Right atrium auricular region (tissue), 2 donors: ENCODE measurements at regions not wholly inside any gene's neighbourhood (a gene's known extent, or its start where the extent isn't known, plus 50 kb on each side); places are given as distances from the start of the nearest gene placed in this dataset.
"Not testable (repeated sequence)": the region's sequence is repeated elsewhere in the genome, so short reads cannot be mapped to it uniquely, and the experiment has no call there.

Source experiments
- DNase-seq: peaks from one replicate; pipeline ENCODE4 v3.0.0-alpha.2; 2019; ENCODE audit warnings: low spot score
- H3K27ac ChIP-seq, 2 donors: fragments of 200-600 bp; sonication (generic); 1 replicate in 1 of 2; 2 replicates in 1 of 2; pipeline ENCODE4 v1.5.1; 2016 to 2019
- H3K27me3 ChIP-seq, 2 donors: fragments of 200-600 bp; sonication (generic); one replicate each; pipeline versions ENCODE4 v1.5.1 to v1.6.0; 2017 to 2019
- H3K36me3 ChIP-seq: fragments of 200-600 bp; sonication (generic); one replicate; pipeline ENCODE4 v1.5.1; 2016
- H3K4me1 ChIP-seq, 2 donors: fragments of 200-600 bp; sonication (generic); one replicate each; pipeline versions ENCODE4 v1.5.1 to v1.6.0; 2017 to 2019
- H3K4me3 ChIP-seq, 2 donors: fragments of 200-600 bp; sonication (generic); 1 replicate in 1 of 2; 2 replicates in 1 of 2; pipeline ENCODE4 v1.5.1; 2017 to 2019; ENCODE audit warnings: mild to moderate bottlenecking in 1 of 2, moderate library complexity in 1 of 2
- H3K9me3 ChIP-seq, 2 donors: fragments of 200-600 bp; sonication (generic); one replicate each; pipeline ENCODE4 v1.5.1; 2019
- TF ChIP-seq, protein P1 (sequence below), 2 donors: fragments of 200-600 bp; sonication (generic); IDR thresholded peaks; one replicate each; pipeline ENCODE4 v1.5.1; 2019; ENCODE audit warnings: antibody characterized with exemption in 2 of 2

- Histone ChIP-seq H3K36me3 (no peaks in the 10 kb centered on the region), H3K4me1 (peaks cover 0 to 14% of the 10 kb centered on the region in 2 donors), H3K4me3 (no peak overlapping the region), H3K27ac (no peak overlapping the region), H3K27me3 (no peaks in the 10 kb centered on the region), H3K9me3 (no peaks in the 10 kb centered on the region)
- DNase-seq: no peak
- TF ChIP-seq, protein P1, sequence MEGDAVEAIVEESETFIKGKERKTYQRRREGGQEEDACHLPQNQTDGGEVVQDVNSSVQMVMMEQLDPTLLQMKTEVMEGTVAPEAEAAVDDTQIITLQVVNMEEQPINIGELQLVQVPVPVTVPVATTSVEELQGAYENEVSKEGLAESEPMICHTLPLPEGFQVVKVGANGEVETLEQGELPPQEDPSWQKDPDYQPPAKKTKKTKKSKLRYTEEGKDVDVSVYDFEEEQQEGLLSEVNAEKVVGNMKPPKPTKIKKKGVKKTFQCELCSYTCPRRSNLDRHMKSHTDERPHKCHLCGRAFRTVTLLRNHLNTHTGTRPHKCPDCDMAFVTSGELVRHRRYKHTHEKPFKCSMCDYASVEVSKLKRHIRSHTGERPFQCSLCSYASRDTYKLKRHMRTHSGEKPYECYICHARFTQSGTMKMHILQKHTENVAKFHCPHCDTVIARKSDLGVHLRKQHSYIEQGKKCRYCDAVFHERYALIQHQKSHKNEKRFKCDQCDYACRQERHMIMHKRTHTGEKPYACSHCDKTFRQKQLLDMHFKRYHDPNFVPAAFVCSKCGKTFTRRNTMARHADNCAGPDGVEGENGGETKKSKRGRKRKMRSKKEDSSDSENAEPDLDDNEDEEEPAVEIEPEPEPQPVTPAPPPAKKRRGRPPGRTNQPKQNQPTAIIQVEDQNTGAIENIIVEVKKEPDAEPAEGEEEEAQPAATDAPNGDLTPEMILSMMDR (IDR thresholded peaks at IDR 0.05): no peak
Measured at GRCh38 chr2:38145236-38145635, 69.3 kb upstream of the CYP1B1 start.

DNA sequence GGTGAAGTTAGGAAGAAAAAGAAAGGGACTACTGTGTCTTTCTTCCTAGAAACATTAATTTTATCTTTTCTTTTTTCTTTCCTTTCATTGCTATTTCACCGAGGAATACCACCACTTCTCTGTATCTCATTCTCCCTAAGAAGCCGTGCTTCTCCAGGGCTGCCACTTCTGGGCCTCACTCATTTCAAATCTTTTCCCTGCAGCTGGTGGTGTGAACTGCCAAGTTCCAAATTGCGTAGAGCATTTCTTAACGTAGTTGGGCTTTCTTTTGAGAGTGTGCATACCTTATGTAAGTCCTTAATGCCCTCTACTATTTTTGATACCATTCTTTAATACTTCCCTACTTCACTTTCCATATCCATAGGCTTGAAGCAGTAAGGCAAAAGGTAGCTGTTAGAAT is 66.7 kb upstream of the CYP1B1 start:
- DNase-seq: no peak
- Histone ChIP-seq H3K27ac (no peak overlapping the region), H3K27me3 (no peaks in the 10 kb centered on the region), H3K9me3 (no peaks in the 10 kb centered on the region), H3K4me1 (peaks cover 0 to 14% of the 10 kb centered on the region in 2 donors), H3K36me3 (no peaks in the 10 kb centered on the region), H3K4me3 (no peak overlapping the region)
- TF ChIP-seq, protein P1 (IDR thresholded peaks at IDR 0.05): no peak

DNA sequence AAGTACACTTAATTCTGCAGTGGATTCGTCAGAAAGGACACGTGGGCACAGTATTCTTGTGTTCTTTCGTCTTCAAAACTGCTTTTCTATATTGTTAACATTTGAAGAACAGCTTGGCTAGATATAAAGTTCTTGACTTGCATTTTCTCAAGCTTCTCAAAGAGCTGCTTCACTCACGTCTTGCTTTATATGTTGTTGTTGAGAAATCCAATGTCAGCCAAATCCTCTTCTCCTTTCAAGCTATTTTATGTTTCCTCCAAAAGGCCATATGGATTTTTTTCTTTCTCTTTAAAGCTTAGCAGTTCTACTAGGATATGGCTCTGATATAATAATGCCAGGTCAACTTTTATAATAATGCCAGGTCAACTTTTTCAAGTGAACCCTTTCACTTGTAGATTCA is 65.5 kb upstream of the CYP1B1 start:
- TF ChIP-seq, protein P1 (IDR thresholded peaks at IDR 0.05): no peak
- Histone ChIP-seq H3K9me3 (no peaks in the 10 kb centered on the region), H3K36me3 (no peaks in the 10 kb centered on the region), H3K4me3 (no peak overlapping the region), H3K27me3 (no peaks in the 10 kb centered on the region), H3K4me1 (peaks cover 0 to 4% of the 10 kb centered on the region in 2 donors), H3K27ac (no peak overlapping the region)
- DNase-seq: no peak

GRCh38 chr2:38138996-38139395 is 63.0 kb upstream of the CYP1B1 start:
- H3K27ac ChIP-seq: no peak overlapping the region
- no peak for DNase-seq
- TF ChIP-seq, protein P1 (IDR thresholded peaks at IDR 0.05): no peak
- H3K36me3 ChIP-seq: no peaks in the 10 kb centered on the region
- no peaks in the 10 kb centered on the region for H3K27me3 ChIP-seq
- no peak overlapping the region for H3K4me3 ChIP-seq
- H3K9me3 ChIP-seq: no peaks in the 10 kb centered on the region
- H3K4me1 ChIP-seq: no peaks in the 10 kb centered on the region

DNA sequence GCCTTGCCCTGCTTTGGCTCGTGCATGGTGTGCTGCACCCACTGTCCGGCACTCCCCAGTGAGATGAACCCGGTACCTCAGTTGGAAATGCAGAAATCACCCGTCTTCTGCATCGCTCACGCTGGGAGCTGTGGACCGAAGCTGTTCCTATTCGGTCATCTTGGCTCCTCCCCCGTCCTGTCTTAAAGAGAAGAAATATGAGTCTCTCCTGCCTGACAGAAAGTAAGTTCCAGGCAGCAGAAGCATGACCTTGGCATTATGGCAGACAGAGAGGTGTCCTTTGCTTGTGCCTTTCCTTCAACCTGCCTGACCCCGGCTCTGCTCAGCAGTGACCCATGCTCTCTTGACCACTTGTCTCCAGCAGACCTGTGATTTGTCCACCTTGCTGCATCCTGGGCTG is 62.5 kb upstream of the CYP1B1 start:
- no peak overlapping the region for H3K27ac ChIP-seq
- TF ChIP-seq, protein P1 (IDR thresholded peaks at IDR 0.05): no peak
- no peak overlapping the region for H3K4me3 ChIP-seq
- H3K36me3 ChIP-seq: no peaks in the 10 kb centered on the region
- no peaks in the 10 kb centered on the region for H3K9me3 ChIP-seq
- no peak for DNase-seq
- H3K4me1 ChIP-seq: no peaks in the 10 kb centered on the region
- H3K27me3 ChIP-seq: no peaks in the 10 kb centered on the region

GRCh38 chr2:38137958-38138357 is 62.0 kb upstream of the CYP1B1 start:
- not testable (repeated sequence) for H3K27ac ChIP-seq, H3K4me3 ChIP-seq, DNase-seq, H3K4me1 ChIP-seq, H3K36me3 ChIP-seq, H3K9me3 ChIP-seq, H3K27me3 ChIP-seq
